ENCODE measurements at regions not wholly inside any gene's neighbourhood (a gene's known extent, or its start where the extent isn't known, plus 50 kb on each side); places are given as distances from the start of the nearest gene placed in this dataset.

- DNase-seq: no peak
- intact Hi-C loops (cut with micrococcal nuclease): no loop called here
- Mint-ChIP-seq H3K36me3 (no peaks in the 10 kb centered on the region), H3K4me3 (no peak overlapping the region), H3K4me1 (ENCODE audit: low read depth) (no peaks in the 10 kb centered on the region), H3K27ac (no peak overlapping the region), H3K9me3 (no peaks in the 10 kb centered on the region), H3K27me3 (no peaks in the 10 kb centered on the region)
- CTCF ChIA-PET: no interaction called here
- POLR2A ChIA-PET: no interaction called here
These were observed 1211.9 kb downstream of the MRPL39 start for GRCh38 chr21:24395320-24395923.

GRCh38 chr21:24375201-24375600 lies 1232.1 kb downstream of the MRPL39 start:
- Mint-ChIP-seq H3K4me1 (ENCODE audit: low read depth) (no peaks in the 10 kb centered on the region), H3K27ac (no peak overlapping the region), H3K9me3 (peaks cover 2% of the 10 kb centered on the region), H3K4me3 (no peak overlapping the region), H3K36me3 (no peaks in the 10 kb centered on the region), H3K27me3 (no peaks in the 10 kb centered on the region)
- ChIA-PET POLR2A (no interaction called here), CTCF (interaction anchor here (1.0 to 1.9 kb wide), 2 partner anchors 10 to 1010 kb away, joined by 4 read pairs; no protein-coding TSS in a partner anchor)
- intact Hi-C loops (cut with micrococcal nuclease): no loop called here
- peak; percentile 33 for DNase-seq

- H3K4me1 Mint-ChIP-seq (ENCODE audit: low read depth): no peaks in the 10 kb centered on the region
- intact Hi-C loops (cut with micrococcal nuclease): no loop called here
- no peaks in the 10 kb centered on the region for H3K27me3 Mint-ChIP-seq
- DNase-seq: no peak
- no peak overlapping the region for H3K27ac Mint-ChIP-seq
- H3K36me3 Mint-ChIP-seq: no peaks in the 10 kb centered on the region
- ChIA-PET CTCF (no interaction called here), POLR2A (no interaction called here)
- peaks cover 2% of the 10 kb centered on the region for H3K9me3 Mint-ChIP-seq
- H3K4me3 Mint-ChIP-seq: no peak overlapping the region
These were observed 1234.8 kb downstream of the MRPL39 start for GRCh38 chr21:24372506-24372905.

- Mint-ChIP-seq H3K27me3 (no peaks in the 10 kb centered on the region), H3K4me3 (no peak overlapping the region), H3K4me1 (ENCODE audit: low read depth) (no peaks in the 10 kb centered on the region), H3K9me3 (peaks cover 2% of the 10 kb centered on the region), H3K36me3 (no peaks in the 10 kb centered on the region), H3K27ac (no peak overlapping the region)
- no peak for DNase-seq
- ChIA-PET POLR2A (no interaction called here), CTCF (no interaction called here)
- intact Hi-C loops (cut with micrococcal nuclease): no loop called here
These were observed 1237.5 kb downstream of the MRPL39 start for GRCh38 chr21:24369746-24370145.

- H3K27me3 Mint-ChIP-seq: no peaks in the 10 kb centered on the region
- POLR2A ChIA-PET: no interaction called here
- intact Hi-C loops (cut with micrococcal nuclease): no loop called here
- H3K36me3 Mint-ChIP-seq: no peaks in the 10 kb centered on the region
- CTCF ChIA-PET: no interaction called here
- no peaks in the 10 kb centered on the region for H3K4me1 Mint-ChIP-seq (ENCODE audit: low read depth)
- no peak overlapping the region for H3K4me3 Mint-ChIP-seq
- no peak overlapping the region for H3K27ac Mint-ChIP-seq
- H3K9me3 Mint-ChIP-seq: peaks cover 2% of the 10 kb centered on the region
- no peak for DNase-seq
These were observed 1238.0 kb downstream of the MRPL39 start for GRCh38 chr21:24369278-24369677.

- POLR2A ChIA-PET: no interaction called here
These were observed 1239.3 kb downstream of the MRPL39 start for GRCh38 chr21:24367936-24368335.

GRCh38 chr21:24353492-24353891 lies 1253.8 kb downstream of the MRPL39 start:
- intact Hi-C loops (cut with micrococcal nuclease): no loop called here
- Mint-ChIP-seq H3K9me3 (peaks cover 2% of the 10 kb centered on the region), H3K27me3 (no peaks in the 10 kb centered on the region), H3K4me1 (ENCODE audit: low read depth) (no peaks in the 10 kb centered on the region), H3K27ac (no peak overlapping the region), H3K4me3 (no peak overlapping the region), H3K36me3 (no peaks in the 10 kb centered on the region)
- ChIA-PET CTCF (no interaction called here), POLR2A (no interaction called here)
- no peak for DNase-seq

More at GRCh38 chr21:24367936-24368335, 1239.3 kb downstream of the MRPL39 start:
- Mint-ChIP-seq H3K27ac (no peak overlapping the region), H3K4me1 (ENCODE audit: low read depth) (no peaks in the 10 kb centered on the region), H3K27me3 (no peaks in the 10 kb centered on the region), H3K36me3 (no peaks in the 10 kb centered on the region), H3K4me3 (no peak overlapping the region), H3K9me3 (peaks cover 2% of the 10 kb centered on the region)
- intact Hi-C loops (cut with micrococcal nuclease): no loop called here
- CTCF ChIA-PET: no interaction called here
- no peak for DNase-seq

GRCh38 chr21:24339406-24339805 lies 1267.9 kb downstream of the MRPL39 start:
- Mint-ChIP-seq H3K27me3 (no peaks in the 10 kb centered on the region), H3K4me1 (ENCODE audit: low read depth) (no peaks in the 10 kb centered on the region), H3K27ac (no peak overlapping the region), H3K4me3 (no peak overlapping the region), H3K36me3 (no peaks in the 10 kb centered on the region), H3K9me3 (peaks cover 5% of the 10 kb centered on the region)
- DNase-seq: no peak
- intact Hi-C loops (cut with micrococcal nuclease): no loop called here
- ChIA-PET CTCF (no interaction called here), POLR2A (no interaction called here)

- no peaks in the 10 kb centered on the region for H3K36me3 Mint-ChIP-seq
- peaks cover 5% of the 10 kb centered on the region for H3K9me3 Mint-ChIP-seq
- H3K27ac Mint-ChIP-seq: no peak overlapping the region
- intact Hi-C loops (cut with micrococcal nuclease): no loop called here
- ChIA-PET POLR2A (no interaction called here), CTCF (no interaction called here)
- no peaks in the 10 kb centered on the region for H3K4me1 Mint-ChIP-seq (ENCODE audit: low read depth)
- no peak overlapping the region for H3K4me3 Mint-ChIP-seq
- DNase-seq: no peak
- H3K27me3 Mint-ChIP-seq: no peaks in the 10 kb centered on the region
These were observed 1270.8 kb downstream of the MRPL39 start for GRCh38 chr21:24336491-24336890.

GRCh38 chr21:24323536-24323935 lies 1283.7 kb downstream of the MRPL39 start:
- Mint-ChIP-seq H3K4me3 (no peak overlapping the region), H3K36me3 (no peaks in the 10 kb centered on the region), H3K27ac (no peak overlapping the region), H3K27me3 (no peaks in the 10 kb centered on the region), H3K9me3 (peaks cover 2% of the 10 kb centered on the region), H3K4me1 (ENCODE audit: low read depth) (no peaks in the 10 kb centered on the region)
- intact Hi-C loops (cut with micrococcal nuclease): no loop called here
- POLR2A ChIA-PET: no interaction called here
- CTCF ChIA-PET: no interaction called here
- no peak for DNase-seq

GRCh38 chr21:24316277-24316922 lies 1290.9 kb downstream of the MRPL39 start:
- no peak for DNase-seq
- no peaks in the 10 kb centered on the region for H3K9me3 Mint-ChIP-seq
- no peaks in the 10 kb centered on the region for H3K4me1 Mint-ChIP-seq (ENCODE audit: low read depth)
- intact Hi-C loops (cut with micrococcal nuclease): no loop called here
- H3K27ac Mint-ChIP-seq: no peak overlapping the region
- CTCF ChIA-PET: no interaction called here
- H3K27me3 Mint-ChIP-seq: no peaks in the 10 kb centered on the region
- H3K36me3 Mint-ChIP-seq: no peaks in the 10 kb centered on the region
- H3K4me3 Mint-ChIP-seq: no peak overlapping the region
- POLR2A ChIA-PET: no interaction called here

- Mint-ChIP-seq H3K9me3 (no peaks in the 10 kb centered on the region), H3K4me3 (no peak overlapping the region), H3K36me3 (no peaks in the 10 kb centered on the region), H3K27ac (no peak overlapping the region), H3K27me3 (no peaks in the 10 kb centered on the region), H3K4me1 (ENCODE audit: low read depth) (no peaks in the 10 kb centered on the region)
- POLR2A ChIA-PET: no interaction called here
- DNase-seq: no peak
- intact Hi-C loops (cut with micrococcal nuclease): no loop called here
- CTCF ChIA-PET: no interaction called here
These were observed 1296.5 kb downstream of the MRPL39 start for GRCh38 chr21:24310788-24311187.

GRCh38 chr21:24308183-24308582 lies 1299.1 kb downstream of the MRPL39 start:
- DNase-seq: no peak
- CTCF ChIA-PET: no interaction called here
- H3K27me3 Mint-ChIP-seq: no peaks in the 10 kb centered on the region
- no peaks in the 10 kb centered on the region for H3K36me3 Mint-ChIP-seq
- H3K27ac Mint-ChIP-seq: no peak overlapping the region
- intact Hi-C loops (cut with micrococcal nuclease): no loop called here
- H3K4me3 Mint-ChIP-seq: no peak overlapping the region
- H3K9me3 Mint-ChIP-seq: no peaks in the 10 kb centered on the region
- H3K4me1 Mint-ChIP-seq (ENCODE audit: low read depth): no peaks in the 10 kb centered on the region
- POLR2A ChIA-PET: no interaction called here

All from activated CD4-positive, alpha-beta memory T cell treated with anti-CD3 and anti-CD28 coated beads for 36 hours (primary cell).